ENCODE measurements at regions not wholly inside any gene's neighbourhood (a gene's known extent, or its start where the extent isn't known, plus 50 kb on each side); places are given as distances from the start of the nearest gene placed in this dataset.

DNA sequence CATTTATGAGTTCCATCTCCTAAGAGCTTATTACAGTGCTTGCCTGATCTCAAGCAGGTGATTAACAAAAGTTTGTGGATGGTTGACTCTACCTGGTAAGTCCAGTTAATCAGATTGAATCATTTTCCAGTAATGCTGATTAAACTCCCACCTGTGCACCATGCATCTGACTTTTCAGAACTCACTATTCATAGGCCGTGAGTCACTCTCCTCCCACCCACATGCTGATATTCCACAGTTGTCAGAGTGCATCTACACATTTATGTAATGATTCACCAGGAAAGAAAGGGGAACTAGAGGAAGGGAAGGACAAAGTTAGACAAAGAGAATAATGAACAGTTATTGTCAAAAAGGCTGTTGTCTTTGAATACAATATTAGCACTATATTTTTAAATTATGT lies 106.2 kb upstream of the UBE3A start:
- Mint-ChIP-seq H3K9me3 (no peaks in the 10 kb centered on the region), H3K4me3 (no peak overlapping the region), H3K4me1 (peaks cover 8% of the 10 kb centered on the region), H3K27ac (ENCODE audit: unreplicated experiment) (no peak overlapping the region), H3K27me3 (ENCODE audit: low read depth) (no peaks in the 10 kb centered on the region), H3K36me3 (ENCODE audit: low read depth) (no peaks in the 10 kb centered on the region)
- DNase-seq (ENCODE audit: low read depth, low spot score): no peak
- TF ChIP-seq, protein P1, sequence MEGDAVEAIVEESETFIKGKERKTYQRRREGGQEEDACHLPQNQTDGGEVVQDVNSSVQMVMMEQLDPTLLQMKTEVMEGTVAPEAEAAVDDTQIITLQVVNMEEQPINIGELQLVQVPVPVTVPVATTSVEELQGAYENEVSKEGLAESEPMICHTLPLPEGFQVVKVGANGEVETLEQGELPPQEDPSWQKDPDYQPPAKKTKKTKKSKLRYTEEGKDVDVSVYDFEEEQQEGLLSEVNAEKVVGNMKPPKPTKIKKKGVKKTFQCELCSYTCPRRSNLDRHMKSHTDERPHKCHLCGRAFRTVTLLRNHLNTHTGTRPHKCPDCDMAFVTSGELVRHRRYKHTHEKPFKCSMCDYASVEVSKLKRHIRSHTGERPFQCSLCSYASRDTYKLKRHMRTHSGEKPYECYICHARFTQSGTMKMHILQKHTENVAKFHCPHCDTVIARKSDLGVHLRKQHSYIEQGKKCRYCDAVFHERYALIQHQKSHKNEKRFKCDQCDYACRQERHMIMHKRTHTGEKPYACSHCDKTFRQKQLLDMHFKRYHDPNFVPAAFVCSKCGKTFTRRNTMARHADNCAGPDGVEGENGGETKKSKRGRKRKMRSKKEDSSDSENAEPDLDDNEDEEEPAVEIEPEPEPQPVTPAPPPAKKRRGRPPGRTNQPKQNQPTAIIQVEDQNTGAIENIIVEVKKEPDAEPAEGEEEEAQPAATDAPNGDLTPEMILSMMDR (conservative IDR thresholded peaks at IDR 0.05): no peak

DNA sequence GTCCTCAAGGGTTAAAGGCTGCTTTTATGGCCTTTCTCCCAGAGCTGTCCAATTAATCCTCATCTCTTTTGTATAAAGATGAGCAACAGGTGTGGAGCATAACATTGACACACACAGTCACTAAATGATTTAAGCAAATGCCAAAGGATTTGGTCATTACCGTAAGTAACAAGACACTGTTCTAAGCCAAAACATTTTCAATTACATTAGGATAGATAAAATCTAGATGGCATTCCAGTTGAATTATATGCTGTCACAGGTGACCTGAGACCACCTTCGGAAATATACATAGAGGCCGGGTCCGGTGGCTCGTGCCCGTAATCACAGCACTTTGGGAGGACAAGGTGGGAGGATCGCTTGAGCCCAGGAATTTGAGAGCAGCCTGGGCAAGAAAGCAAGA lies 105.3 kb upstream of the UBE3A start:
- TF ChIP-seq, protein P1 (conservative IDR thresholded peaks at IDR 0.05): no peak
- no peak overlapping the region for H3K4me3 Mint-ChIP-seq
- H3K36me3 Mint-ChIP-seq (ENCODE audit: low read depth): no peaks in the 10 kb centered on the region
- H3K4me1 Mint-ChIP-seq: peaks cover 8% of the 10 kb centered on the region
- no peaks in the 10 kb centered on the region for H3K27me3 Mint-ChIP-seq (ENCODE audit: low read depth)
- H3K27ac Mint-ChIP-seq (ENCODE audit: unreplicated experiment): no peak overlapping the region
- H3K9me3 Mint-ChIP-seq: no peaks in the 10 kb centered on the region
- no peak for DNase-seq (ENCODE audit: low read depth, low spot score)

DNA sequence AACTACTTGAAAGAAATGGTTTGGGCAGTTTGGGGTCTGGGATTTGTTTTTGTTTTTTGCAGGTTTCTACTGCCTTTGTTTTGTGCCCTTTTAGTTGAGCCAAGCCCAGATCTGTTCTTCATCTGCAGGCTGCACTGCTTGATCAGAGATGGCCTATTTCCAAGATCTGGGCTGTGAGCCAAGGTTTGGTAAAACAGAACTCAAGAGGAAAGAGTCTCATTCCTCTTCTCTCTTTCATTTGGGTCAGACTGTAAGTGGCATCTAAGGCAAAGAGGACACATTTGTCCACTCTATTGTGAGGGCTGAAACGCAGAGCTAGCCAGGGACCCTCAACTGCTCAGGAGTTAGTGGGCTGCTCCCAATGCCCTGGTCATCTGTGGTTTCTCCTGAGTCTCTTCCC lies 104.4 kb upstream of the UBE3A start:
- H3K9me3 Mint-ChIP-seq: no peaks in the 10 kb centered on the region
- H3K36me3 Mint-ChIP-seq (ENCODE audit: low read depth): no peaks in the 10 kb centered on the region
- H3K27ac Mint-ChIP-seq (ENCODE audit: unreplicated experiment): no peak overlapping the region
- DNase-seq (ENCODE audit: low read depth, low spot score): no peak
- no peaks in the 10 kb centered on the region for H3K27me3 Mint-ChIP-seq (ENCODE audit: low read depth)
- H3K4me3 Mint-ChIP-seq: no peak overlapping the region
- H3K4me1 Mint-ChIP-seq: peaks cover 8% of the 10 kb centered on the region
- TF ChIP-seq, protein P1 (conservative IDR thresholded peaks at IDR 0.05): no peak

DNA sequence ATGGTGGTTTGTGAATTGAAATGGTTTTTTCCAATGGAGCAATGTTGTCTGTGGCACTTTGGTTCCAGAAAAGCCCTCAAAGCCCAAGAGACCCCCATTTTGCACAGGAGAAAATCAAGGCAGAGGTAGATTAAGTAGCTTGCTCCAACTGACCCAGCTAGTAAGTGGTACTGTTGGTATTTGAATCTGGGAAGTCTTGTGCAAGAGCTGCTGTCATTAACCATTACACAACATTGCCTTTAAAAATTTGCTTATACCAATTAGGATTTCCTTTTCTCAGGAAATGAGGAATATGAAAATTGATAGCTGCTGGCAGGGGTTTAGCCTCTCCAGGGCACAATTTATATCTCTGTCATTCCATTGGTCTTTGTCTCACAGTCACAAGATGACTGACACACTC lies 102.4 kb upstream of the UBE3A start:
- Mint-ChIP-seq H3K4me3 (no peak overlapping the region), H3K36me3 (ENCODE audit: low read depth) (no peaks in the 10 kb centered on the region), H3K27me3 (ENCODE audit: low read depth) (no peaks in the 10 kb centered on the region), H3K27ac (ENCODE audit: unreplicated experiment) (no peak overlapping the region), H3K9me3 (no peaks in the 10 kb centered on the region), H3K4me1 (peaks cover 8% of the 10 kb centered on the region)
- no peak for DNase-seq (ENCODE audit: low read depth, low spot score)
- TF ChIP-seq, protein P1 (conservative IDR thresholded peaks at IDR 0.05): no peak

DNA sequence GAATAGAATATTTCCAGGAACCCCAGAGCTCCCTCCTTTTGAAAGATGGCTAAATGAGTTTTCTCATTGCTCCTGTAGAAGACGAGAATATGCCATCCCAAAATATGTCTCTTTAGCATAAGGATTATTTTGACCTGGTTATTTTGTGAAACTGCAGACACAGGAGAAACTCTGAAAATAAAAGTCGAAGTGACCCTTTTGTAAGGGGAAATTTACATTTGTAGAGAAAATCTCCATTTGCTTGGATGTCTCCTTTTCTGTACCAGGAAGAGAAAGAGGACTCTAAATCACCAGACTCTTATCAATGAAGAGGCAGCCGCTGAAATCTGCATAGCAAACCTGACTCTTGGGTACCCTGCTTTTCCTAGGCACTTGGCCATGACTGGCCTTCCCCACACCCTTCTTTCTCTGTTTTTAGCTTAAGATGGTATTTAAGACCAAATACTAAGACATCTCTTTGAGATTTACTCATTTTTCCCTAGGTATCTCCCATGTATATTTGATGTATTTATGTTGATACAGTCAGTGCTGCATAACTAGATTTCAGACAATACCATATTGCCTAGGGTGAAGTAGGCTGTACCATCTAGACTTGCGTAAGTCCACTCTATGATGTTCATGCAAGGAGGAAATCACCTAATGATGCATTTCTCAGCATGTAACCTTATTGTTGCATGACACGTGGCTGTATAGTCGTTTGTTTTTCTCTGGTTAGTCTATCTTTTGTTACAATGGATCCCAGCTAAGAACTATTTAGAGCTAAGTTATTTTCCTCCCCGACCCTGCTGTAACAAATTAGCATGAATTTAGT lies 98.2 kb upstream of the UBE3A start:
- Mint-ChIP-seq H3K9me3 (peaks cover 6% of the 10 kb centered on the region), H3K36me3 (ENCODE audit: low read depth) (peaks cover 6% of the 10 kb centered on the region), H3K4me3 (no peak overlapping the region), H3K4me1 (peaks cover 11% of the 10 kb centered on the region), H3K27me3 (ENCODE audit: low read depth) (no peaks in the 10 kb centered on the region), H3K27ac (ENCODE audit: unreplicated experiment) (no peak overlapping the region)
- DNase-seq (ENCODE audit: low read depth, low spot score): no peak
- TF ChIP-seq, protein P1 (conservative IDR thresholded peaks at IDR 0.05): no peak
